ENCODE measurements at regions not wholly inside any gene's neighbourhood (a gene's known extent, or its start where the extent isn't known, plus 50 kb on each side); places are given as distances from the start of the nearest gene placed in this dataset.

DNA sequence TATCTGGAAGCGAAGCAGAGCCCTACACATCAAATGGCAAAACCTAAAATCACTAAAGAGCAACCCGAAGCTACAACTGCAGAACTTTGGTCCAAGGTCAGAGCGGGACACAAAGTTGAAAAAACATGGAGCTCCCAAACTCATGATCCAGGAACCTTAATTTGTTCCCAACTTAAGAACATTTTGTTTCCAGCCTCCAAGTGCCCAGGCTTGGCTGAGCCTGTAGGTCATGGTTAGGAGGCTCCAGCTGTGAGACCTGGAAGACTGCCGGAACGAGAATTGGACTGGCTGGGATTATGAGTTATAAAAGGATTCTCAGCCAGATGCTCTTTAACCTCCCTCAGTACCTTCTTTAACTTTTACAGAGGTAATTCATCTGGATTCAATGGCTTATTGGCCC is 349.1 kb upstream of the DDX53 start:
- intact Hi-C loops (cut with micrococcal nuclease), result no loop called here

DNA sequence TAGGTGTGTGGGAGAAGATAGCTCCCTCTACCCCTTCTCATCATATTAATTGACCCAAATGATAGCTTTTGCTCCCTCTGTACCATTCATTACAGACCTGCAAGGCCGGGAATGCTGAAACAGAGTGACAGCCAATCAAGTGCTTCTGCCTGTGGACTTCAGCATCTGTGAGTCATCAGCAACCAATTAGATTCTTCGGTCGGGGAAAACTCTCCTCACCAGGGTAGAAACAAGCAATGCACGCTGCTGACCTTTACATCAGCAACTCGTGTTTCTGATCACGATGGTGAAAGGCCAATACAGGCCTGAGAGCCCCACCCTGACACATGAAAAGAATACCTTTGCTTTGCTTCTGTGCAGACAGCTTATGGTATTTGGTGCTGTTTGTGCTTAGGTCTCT is 347.2 kb upstream of the DDX53 start:
- intact Hi-C loops (cut with micrococcal nuclease), result no loop called here

- intact Hi-C loops (cut with micrococcal nuclease), result no loop called here
These were observed 339.0 kb upstream of the DDX53 start for GRCh38 chrX:22660756-22661155.

GRCh38 chrX:22662776-22663175 is 337.0 kb upstream of the DDX53 start:
- intact Hi-C loops (cut with micrococcal nuclease), result no loop called here

DNA sequence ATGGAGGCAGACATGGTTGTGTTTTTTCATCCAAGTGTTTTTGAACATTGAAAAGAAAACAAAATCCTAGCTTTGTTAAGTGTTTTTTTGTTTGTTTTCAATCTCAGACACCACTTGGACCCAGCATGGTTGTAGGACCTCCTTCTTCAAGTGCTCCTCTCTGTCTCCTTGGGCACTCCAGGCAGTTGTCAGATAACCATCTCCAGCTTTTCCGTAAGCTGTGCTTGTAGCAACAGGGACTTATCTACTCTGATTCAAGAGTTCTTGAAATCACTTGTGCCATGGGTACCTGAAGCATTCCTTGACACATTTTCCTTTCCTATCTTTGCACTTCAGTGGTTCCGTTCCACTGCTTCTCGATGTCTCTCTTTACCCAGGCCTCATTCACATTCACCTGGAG is 334.9 kb upstream of the DDX53 start:
- intact Hi-C loops (cut with micrococcal nuclease), result no loop called here

DNA sequence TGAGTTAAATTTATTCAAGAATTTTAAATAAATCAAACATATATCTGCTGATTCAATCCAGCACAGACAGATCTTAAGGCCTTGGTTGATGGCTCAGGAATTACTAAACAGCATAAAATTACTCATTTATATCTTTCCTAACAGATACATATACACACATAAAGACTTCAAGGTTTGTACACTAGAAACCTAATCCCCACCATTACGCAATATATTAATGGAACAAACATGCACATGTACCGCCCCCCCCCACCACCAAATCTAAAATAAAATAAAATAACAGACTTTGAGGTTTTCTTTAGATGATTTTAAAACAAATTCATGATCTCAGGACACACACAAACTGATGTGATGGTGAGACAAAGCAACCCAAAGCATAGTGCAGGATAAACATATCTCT is 333.9 kb upstream of the DDX53 start:
- intact Hi-C loops (cut with micrococcal nuclease), result no loop called here

DNA sequence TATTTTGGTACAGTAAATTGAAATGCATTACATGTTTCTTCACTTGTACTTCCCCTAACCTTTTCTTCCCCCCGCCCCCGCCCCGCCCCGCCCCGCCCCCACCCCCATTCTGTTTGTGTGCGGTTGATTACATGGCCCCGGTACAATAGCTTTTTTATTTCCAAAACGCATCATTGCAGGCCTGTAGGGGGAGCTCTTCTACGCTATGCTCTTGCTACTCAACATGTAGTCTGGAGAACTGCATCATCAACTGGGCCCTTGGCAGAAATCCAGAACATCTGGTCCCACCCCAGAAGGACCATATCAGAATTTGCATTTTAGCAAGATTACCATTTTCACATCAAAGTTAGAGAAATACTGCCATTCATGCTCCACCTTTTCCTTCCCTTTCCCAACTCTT is 333.3 kb upstream of the DDX53 start:
- intact Hi-C loops (cut with micrococcal nuclease), result no loop called here

- intact Hi-C loops (cut with micrococcal nuclease), result no loop called here
These were observed 324.8 kb upstream of the DDX53 start for GRCh38 chrX:22674932-22675331.

GRCh38 chrX:22686138-22686541 is 313.6 kb upstream of the DDX53 start:
- intact Hi-C loops (cut with micrococcal nuclease), result no loop called here

GRCh38 chrX:22689290-22689689 is 310.5 kb upstream of the DDX53 start:
- intact Hi-C loops (cut with micrococcal nuclease), result no loop called here

GRCh38 chrX:22690116-22690515 is 309.6 kb upstream of the DDX53 start:
- intact Hi-C loops (cut with micrococcal nuclease), result no loop called here

DNA sequence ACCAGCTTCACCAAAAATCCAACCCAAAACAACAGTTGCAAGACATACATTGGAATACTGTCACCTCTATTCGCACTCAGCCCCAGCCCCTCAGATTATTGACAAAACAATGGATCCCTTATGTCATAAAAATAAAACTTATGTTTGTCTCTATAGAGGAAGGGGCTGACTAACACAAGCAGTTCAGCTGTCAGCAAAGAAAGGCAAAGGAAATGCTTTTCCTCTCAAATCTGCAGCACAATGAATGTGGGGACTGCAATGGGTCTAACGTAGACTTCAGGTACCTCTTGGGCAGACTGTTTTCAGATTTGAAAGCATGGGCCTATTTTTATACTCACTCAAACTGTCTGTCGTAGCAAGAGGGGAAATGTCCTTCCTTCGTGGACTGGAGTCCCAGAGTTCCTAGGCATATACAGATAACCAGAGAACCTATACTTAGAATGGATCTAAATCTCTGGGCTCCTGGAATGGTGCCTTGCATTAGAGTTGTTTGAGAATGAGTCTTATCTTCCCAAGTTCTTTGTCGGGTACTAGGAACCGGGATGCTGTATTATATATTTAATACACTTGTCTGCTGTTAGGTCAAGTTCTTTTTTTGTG is 307.7 kb upstream of the DDX53 start:
- intact Hi-C loops (cut with micrococcal nuclease), result no loop called here

DNA sequence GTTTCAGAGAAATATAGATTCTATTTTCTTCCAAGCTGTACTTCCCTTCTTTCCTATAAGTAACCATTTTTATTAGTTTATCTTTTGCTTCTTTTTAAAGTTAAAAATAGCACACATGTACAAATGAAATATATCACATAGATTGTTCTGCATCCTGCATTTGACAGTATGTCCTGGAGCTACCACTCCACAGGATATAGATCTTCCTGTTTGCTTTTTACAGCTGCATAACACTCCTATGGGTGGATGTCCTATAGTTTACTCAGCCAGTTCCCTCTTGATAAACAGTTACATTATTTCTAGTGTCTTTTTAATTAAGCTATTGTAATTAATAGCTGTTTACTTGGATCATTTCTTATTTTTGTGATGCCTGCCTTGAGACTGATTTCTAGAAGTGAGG is 301.6 kb upstream of the DDX53 start:
- intact Hi-C loops (cut with micrococcal nuclease), result no loop called here

DNA sequence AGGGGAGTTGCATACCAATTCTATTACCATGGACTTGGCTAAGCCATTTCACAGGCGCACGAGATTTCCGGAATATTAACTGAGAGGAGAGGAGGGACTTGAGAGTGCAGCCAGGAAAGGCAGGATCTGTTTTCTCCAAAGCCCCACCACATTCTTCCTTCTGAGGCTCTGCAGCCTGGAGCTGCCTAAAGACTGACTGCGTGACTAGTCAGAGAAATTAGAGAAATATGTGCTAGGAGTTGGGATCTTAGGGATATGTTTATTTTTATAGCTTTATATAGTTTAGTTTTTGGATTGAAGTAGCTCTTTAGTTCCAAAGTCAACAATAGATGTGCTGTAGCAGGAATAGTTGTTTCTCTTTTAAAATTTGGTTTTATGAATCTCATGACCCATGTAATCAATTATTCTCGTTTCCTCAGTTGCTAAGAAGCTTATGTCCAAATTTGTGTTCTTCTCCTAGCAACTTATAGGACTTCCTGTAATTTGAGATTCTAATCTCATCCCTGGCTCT is 300.1 kb upstream of the DDX53 start:
- intact Hi-C loops (cut with micrococcal nuclease), result no loop called here

GRCh38 chrX:22712942-22713341 is 286.8 kb upstream of the DDX53 start:
- intact Hi-C loops (cut with micrococcal nuclease), result no loop called here

DNA sequence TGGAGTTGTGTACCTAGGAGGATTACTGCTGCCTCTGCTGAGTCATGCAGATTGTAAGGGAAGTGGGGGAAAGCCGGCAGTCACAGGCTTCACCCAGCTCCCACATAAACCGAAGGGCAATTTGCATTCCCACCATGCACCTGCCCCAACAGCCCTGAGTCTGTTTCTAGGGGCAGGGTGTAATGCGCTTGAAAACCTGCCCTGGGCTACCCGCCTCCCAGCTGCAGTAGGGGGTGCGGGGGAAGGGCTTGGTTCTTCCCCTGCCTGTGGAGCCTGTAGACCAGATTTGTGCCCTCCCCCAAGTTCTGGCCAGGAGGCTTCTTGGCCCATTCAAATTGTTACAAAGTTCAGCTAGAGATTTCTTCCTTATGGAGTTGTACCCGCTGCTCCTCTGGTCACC is 269.2 kb upstream of the DDX53 start:
- intact Hi-C loops (cut with micrococcal nuclease), result no loop called here

DNA sequence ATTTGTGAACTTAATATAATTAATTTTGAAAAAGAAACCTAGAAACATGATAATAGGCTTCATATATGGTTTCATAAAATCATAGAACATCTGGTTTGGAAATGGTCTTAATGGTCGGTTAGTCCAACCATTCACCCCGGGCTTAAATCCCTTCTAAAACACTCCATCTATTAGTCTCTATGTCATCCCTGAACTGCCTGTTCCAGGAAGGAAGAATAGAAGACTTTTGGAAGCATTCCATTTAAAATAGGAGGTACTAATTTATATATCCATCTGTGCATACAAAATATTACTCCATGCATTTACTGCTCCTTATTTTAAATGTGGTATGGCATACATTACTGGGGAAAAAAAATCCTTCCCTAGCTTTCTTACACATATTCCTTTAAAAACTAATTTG is 262.2 kb upstream of the DDX53 start:
- intact Hi-C loops (cut with micrococcal nuclease), result no loop called here

GRCh38 chrX:22739276-22739675 is 260.5 kb upstream of the DDX53 start:
- intact Hi-C loops (cut with micrococcal nuclease), result no loop called here

- intact Hi-C loops (cut with micrococcal nuclease), result no loop called here
These were observed 258.9 kb upstream of the DDX53 start for GRCh38 chrX:22740836-22741235.

- intact Hi-C loops (cut with micrococcal nuclease), result no loop called here
These were observed 257.6 kb upstream of the DDX53 start for GRCh38 chrX:22742174-22742573.

GRCh38 chrX:22746081-22746480 is 253.7 kb upstream of the DDX53 start:
- intact Hi-C loops (cut with micrococcal nuclease), result no loop called here

DNA sequence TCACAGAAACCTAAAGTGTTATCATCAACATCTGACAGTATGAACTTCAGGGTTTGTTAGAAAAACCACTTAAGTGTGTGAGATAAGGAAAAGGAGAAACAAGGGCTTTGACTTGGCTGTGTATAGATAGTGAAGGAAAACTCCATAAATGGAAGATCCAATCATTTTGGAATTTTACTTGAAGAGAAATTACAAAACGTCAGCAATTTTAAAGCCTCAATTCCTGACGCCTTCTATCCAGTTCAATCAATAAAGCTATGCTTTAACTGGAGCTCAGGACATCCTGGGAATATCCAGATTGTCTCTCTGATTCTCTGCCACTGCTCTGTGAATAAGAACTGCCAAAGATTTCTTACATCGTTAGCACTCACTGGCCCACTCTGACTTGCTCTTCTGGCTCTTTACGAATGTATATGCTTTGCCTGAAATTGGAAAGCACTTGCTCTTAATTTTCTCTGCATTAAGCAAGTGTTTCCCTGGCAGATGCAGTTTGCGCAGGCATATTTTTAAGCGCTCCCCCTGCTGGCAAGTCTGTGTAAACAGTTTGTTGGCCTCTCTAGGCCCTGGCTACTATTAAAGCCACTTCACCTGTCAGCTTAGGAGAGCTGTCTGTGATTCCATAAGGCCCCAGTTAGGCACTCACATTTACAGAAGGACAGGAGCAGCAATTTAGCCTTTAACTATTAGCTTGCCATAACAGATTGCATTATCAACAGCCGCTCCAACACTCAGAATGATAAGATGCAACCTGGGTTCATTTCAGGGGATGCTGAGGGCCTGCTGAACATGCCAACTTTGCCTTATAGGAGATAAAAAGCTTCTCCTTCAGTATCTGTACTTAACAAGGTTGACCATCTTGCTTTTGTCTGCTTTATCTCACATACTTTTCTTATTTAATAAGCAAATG is 251.4 kb upstream of the DDX53 start:
- intact Hi-C loops (cut with micrococcal nuclease), result loop anchor here (1.0 kb wide), 2 partner anchors 612 to 909 kb away; partner anchors contain the start of gene MBTPS2

Data from T-helper 1 cell treated with Interleukin-12 subunit alpha and Interleukin-12 subunit beta and Interleukin-4 antibody, amounts not matched to agents 30 ng/mL and 1 ng/mL, for 36 hours (primary cell).